ENCODE measurements at regions not wholly inside any gene's neighbourhood (a gene's known extent, or its start where the extent isn't known, plus 50 kb on each side); places are given as distances from the start of the nearest gene placed in this dataset.

- TF ChIP-seq, protein P1, sequence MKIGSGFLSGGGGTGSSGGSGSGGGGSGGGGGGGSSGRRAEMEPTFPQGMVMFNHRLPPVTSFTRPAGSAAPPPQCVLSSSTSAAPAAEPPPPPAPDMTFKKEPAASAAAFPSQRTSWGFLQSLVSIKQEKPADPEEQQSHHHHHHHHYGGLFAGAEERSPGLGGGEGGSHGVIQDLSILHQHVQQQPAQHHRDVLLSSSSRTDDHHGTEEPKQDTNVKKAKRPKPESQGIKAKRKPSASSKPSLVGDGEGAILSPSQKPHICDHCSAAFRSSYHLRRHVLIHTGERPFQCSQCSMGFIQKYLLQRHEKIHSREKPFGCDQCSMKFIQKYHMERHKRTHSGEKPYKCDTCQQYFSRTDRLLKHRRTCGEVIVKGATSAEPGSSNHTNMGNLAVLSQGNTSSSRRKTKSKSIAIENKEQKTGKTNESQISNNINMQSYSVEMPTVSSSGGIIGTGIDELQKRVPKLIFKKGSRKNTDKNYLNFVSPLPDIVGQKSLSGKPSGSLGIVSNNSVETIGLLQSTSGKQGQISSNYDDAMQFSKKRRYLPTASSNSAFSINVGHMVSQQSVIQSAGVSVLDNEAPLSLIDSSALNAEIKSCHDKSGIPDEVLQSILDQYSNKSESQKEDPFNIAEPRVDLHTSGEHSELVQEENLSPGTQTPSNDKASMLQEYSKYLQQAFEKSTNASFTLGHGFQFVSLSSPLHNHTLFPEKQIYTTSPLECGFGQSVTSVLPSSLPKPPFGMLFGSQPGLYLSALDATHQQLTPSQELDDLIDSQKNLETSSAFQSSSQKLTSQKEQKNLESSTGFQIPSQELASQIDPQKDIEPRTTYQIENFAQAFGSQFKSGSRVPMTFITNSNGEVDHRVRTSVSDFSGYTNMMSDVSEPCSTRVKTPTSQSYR (CRISPR knock-in tag; IDR thresholded peaks at IDR 0.05) = no peak
Observed at GRCh38 chr9:18215626-18216025, 258.3 kb upstream of the ADAMTSL1 start (continued).

DNA sequence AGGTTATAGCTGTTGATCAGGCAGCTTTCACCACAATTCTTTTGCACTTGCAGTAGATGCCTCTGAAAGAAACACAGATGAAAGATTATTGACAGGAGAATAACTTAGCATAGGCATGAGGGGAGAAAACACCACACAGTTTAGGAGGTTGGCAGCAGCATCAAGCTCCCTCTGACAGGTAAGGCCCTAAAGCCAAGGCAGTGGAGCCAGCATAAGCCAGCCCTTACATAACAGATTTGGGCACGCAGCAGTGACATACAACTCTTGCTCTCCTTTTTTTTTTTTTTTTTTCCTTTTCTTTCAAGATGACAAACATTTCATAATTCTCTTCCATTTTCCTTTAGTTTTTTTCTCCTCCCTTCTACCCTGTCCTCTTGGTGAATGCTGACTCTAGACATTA lies 257.6 kb upstream of the ADAMTSL1 start:
- ChIA-PET POLR2A (interaction anchor here (0.7 kb wide), 1 partner anchor 11 kb away, joined by 7 read pairs; no protein-coding TSS in a partner anchor), CTCF (interaction anchor here (1.6 kb wide), 1 partner anchor 405 kb away, joined by 5 read pairs; no protein-coding TSS in a partner anchor)

More for the DNA sequence above, 257.6 kb upstream of the ADAMTSL1 start:
- no peaks in the 10 kb centered on the region for H3K36me3 Mint-ChIP-seq
- no peaks in the 10 kb centered on the region for H3K27me3 Mint-ChIP-seq (ENCODE audit: low read depth)
- DNase-seq (ENCODE audit: low spot score) (no peak), ATAC-seq (no peak)
- no peak overlapping the region for H3K27ac Mint-ChIP-seq
- no peak overlapping the region for H3K4me3 Mint-ChIP-seq
- no peaks in the 10 kb centered on the region for H3K9me3 Mint-ChIP-seq
- TF ChIP-seq SMAD3 (CRISPR knock-in tag; IDR thresholded peaks at IDR 0.05; ENCODE audit: borderline replicate concordance) (no peak), CREM (CRISPR knock-in tag; IDR thresholded peaks at IDR 0.05) (no peak), JAZF1 (CRISPR knock-in tag; IDR thresholded peaks at IDR 0.05) (no peak), ARID4B (CRISPR knock-in tag; IDR thresholded peaks at IDR 0.05; ENCODE audit: borderline replicate concordance) (no peak), EMX1 (CRISPR knock-in tag; IDR thresholded peaks at IDR 0.05) (no peak), AFF4 (CRISPR knock-in tag; IDR thresholded peaks at IDR 0.05; ENCODE audit: borderline replicate concordance) (no peak), RORB (CRISPR knock-in tag; IDR thresholded peaks at IDR 0.05) (no peak), ZNF416 (CRISPR knock-in tag; IDR thresholded peaks at IDR 0.05) (no peak), TP53 (CRISPR knock-in tag; IDR thresholded peaks at IDR 0.05) (no peak), NR1H2 (CRISPR knock-in tag; IDR thresholded peaks at IDR 0.05) (no peak), ETV6 (CRISPR knock-in tag; IDR thresholded peaks at IDR 0.05) (no peak), HMGA2 (CRISPR knock-in tag; IDR thresholded peaks at IDR 0.05) (no peak)
- TF ChIP-seq, protein P2, sequence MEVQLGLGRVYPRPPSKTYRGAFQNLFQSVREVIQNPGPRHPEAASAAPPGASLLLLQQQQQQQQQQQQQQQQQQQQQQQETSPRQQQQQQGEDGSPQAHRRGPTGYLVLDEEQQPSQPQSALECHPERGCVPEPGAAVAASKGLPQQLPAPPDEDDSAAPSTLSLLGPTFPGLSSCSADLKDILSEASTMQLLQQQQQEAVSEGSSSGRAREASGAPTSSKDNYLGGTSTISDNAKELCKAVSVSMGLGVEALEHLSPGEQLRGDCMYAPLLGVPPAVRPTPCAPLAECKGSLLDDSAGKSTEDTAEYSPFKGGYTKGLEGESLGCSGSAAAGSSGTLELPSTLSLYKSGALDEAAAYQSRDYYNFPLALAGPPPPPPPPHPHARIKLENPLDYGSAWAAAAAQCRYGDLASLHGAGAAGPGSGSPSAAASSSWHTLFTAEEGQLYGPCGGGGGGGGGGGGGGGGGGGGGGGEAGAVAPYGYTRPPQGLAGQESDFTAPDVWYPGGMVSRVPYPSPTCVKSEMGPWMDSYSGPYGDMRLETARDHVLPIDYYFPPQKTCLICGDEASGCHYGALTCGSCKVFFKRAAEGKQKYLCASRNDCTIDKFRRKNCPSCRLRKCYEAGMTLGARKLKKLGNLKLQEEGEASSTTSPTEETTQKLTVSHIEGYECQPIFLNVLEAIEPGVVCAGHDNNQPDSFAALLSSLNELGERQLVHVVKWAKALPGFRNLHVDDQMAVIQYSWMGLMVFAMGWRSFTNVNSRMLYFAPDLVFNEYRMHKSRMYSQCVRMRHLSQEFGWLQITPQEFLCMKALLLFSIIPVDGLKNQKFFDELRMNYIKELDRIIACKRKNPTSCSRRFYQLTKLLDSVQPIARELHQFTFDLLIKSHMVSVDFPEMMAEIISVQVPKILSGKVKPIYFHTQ (CRISPR knock-in tag; IDR thresholded peaks at IDR 0.05) = no peak
- TF ChIP-seq, protein P3, sequence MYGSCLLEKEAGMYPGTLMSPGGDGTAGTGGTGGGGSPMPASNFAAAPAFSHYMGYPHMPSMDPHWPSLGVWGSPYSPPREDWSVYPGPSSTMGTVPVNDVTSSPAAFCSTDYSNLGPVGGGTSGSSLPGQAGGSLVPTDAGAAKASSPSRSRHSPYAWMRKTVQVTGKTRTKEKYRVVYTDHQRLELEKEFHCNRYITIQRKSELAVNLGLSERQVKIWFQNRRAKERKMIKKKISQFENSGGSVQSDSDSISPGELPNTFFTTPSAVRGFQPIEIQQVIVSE (CRISPR knock-in tag; IDR thresholded peaks at IDR 0.05; ENCODE audit: borderline replicate concordance) = no peak
- H3K4me1 Mint-ChIP-seq = peaks cover 17% of the 10 kb centered on the region

All from WTC11 (cell line).